Endodermal cell (in vitro differentiated cells): ENCODE measurements at regions not wholly inside any gene's neighbourhood (a gene's known extent, or its start where the extent isn't known, plus 50 kb on each side); places are given as distances from the start of the nearest gene placed in this dataset.

Experiments used
- DNase-seq: peaks from one replicate; pipeline ENCODE4 v3.0.0-alpha.2; 2017
- H3K27ac ChIP-seq: 2 replicates; pipeline ENCODE4 v1.5.1; 2013; ENCODE audit warnings: mild to moderate bottlenecking, low read depth, low read length, moderate library complexity
- H3K27me3 ChIP-seq: 2 replicates; pipeline ENCODE4 v1.6.1; 2013; ENCODE audit warnings: mild to moderate bottlenecking, low read length, moderate library complexity; ENCODE audit not compliant: insufficient read depth, control insufficient read depth, poor library complexity, severe bottlenecking
- H3K36me3 ChIP-seq: 2 replicates; pipeline ENCODE4 v1.7.0; 2013; ENCODE audit warnings: mild to moderate bottlenecking, low read length, moderate library complexity; ENCODE audit not compliant: control insufficient read depth, insufficient read depth
- H3K4me1 ChIP-seq: one replicate; pipeline ENCODE4 v1.7.0; 2013; ENCODE audit warnings: low read length; ENCODE audit not compliant: control insufficient read depth, insufficient read depth
- H3K4me3 ChIP-seq: 2 replicates; pipeline ENCODE4 v1.5.1; 2013; ENCODE audit warnings: mild to moderate bottlenecking, low read length, moderate library complexity
- H3K9ac ChIP-seq: 2 replicates; pipeline ENCODE4 v1.6.1; 2013; ENCODE audit warnings: mild to moderate bottlenecking, low read length, moderate library complexity; ENCODE audit not compliant: poor library complexity, severe bottlenecking; ENCODE audit errors: extremely low read depth
- H3K9me3 ChIP-seq: 2 replicates; pipeline ENCODE4 v1.6.1; 2013; ENCODE audit warnings: mild to moderate bottlenecking, low read length, moderate library complexity; ENCODE audit not compliant: control insufficient read depth
- H3K27ac Mint-ChIP-seq: 2 replicates; pipeline ENCODE4 v1.8.0; 2020; ENCODE audit warnings: mixed read lengths
- H3K27me3 Mint-ChIP-seq: 2 replicates; pipeline ENCODE4 v1.8.0; 2021; ENCODE audit warnings: mild to moderate bottlenecking, mixed read lengths; ENCODE audit not compliant: insufficient read depth
- H3K36me3 Mint-ChIP-seq: 2 replicates; pipeline ENCODE4 v1.8.0; 2020; ENCODE audit warnings: low read depth, mixed read lengths
- H3K4me1 Mint-ChIP-seq: 2 replicates; pipeline ENCODE4 v1.8.0; 2020; ENCODE audit warnings: mixed read lengths
- H3K4me3 Mint-ChIP-seq: 2 replicates; pipeline ENCODE4 v1.8.0; 2020; ENCODE audit warnings: mild to moderate bottlenecking, moderate library complexity, mixed read lengths
- H3K9me3 Mint-ChIP-seq: 2 replicates; pipeline ENCODE4 v1.8.0; 2020; ENCODE audit warnings: mild to moderate bottlenecking, mixed read lengths
- WGBS, 2 experiments: methylation state at CpG; one replicate each; pipeline versions ENCODE4 v1.1.5 to v1.1.7; 2013; ENCODE audit warnings: missing lambda C conversion rate in 2 of 2, mixed read lengths in 1 of 2; ENCODE audit not compliant: insufficient coverage in 1 of 2, insufficient read length in 1 of 2; 5-methylcytosine and 5-hydroxymethylcytosine counted together
- TF ChIP-seq, protein P1 (sequence below): fragments of 200-600 bp; sonication (generic); conservative IDR thresholded peaks from 2 replicates; pipeline ENCODE4 v1.5.0; 2021; ENCODE audit warnings: antibody characterized with exemption, mild to moderate bottlenecking

GRCh38 chr5:117690612-117691011 lies 1116.0 kb upstream of the SEMA6A start:
- Mint-ChIP-seq H3K4me1 (no peaks in the 10 kb centered on the region), H3K27me3 (no peaks in the 10 kb centered on the region), H3K9me3 (no peaks in the 10 kb centered on the region), H3K36me3 (no peaks in the 10 kb centered on the region), H3K27ac (no peak overlapping the region), H3K4me3 (no peak overlapping the region)
- Histone ChIP-seq H3K4me1 (no peaks in the 10 kb centered on the region), H3K4me3 (no peak overlapping the region), H3K36me3 (no peaks in the 10 kb centered on the region), H3K27me3 (no peaks in the 10 kb centered on the region), H3K9ac (no peak overlapping the region), H3K27ac (no peak overlapping the region), H3K9me3 (no peaks in the 10 kb centered on the region)
- TF ChIP-seq, protein P1, sequence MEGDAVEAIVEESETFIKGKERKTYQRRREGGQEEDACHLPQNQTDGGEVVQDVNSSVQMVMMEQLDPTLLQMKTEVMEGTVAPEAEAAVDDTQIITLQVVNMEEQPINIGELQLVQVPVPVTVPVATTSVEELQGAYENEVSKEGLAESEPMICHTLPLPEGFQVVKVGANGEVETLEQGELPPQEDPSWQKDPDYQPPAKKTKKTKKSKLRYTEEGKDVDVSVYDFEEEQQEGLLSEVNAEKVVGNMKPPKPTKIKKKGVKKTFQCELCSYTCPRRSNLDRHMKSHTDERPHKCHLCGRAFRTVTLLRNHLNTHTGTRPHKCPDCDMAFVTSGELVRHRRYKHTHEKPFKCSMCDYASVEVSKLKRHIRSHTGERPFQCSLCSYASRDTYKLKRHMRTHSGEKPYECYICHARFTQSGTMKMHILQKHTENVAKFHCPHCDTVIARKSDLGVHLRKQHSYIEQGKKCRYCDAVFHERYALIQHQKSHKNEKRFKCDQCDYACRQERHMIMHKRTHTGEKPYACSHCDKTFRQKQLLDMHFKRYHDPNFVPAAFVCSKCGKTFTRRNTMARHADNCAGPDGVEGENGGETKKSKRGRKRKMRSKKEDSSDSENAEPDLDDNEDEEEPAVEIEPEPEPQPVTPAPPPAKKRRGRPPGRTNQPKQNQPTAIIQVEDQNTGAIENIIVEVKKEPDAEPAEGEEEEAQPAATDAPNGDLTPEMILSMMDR, result no peak
- WGBS, 2 experiments, result 83% methylated on average over 1 to 4 of the region's 4 CpGs
- no peak for DNase-seq

GRCh38 chr5:117686926-117687325 lies 1112.3 kb upstream of the SEMA6A start:
- 92 to 94% methylated on average over 2 to 3 of the region's 3 CpGs for WGBS, 2 experiments
- H3K36me3 Mint-ChIP-seq, result no peaks in the 10 kb centered on the region
- H3K27ac Mint-ChIP-seq, result no peak overlapping the region
- Histone ChIP-seq H3K4me3 (no peak overlapping the region), H3K9me3 (no peaks in the 10 kb centered on the region), H3K36me3 (no peaks in the 10 kb centered on the region), H3K4me1 (no peaks in the 10 kb centered on the region), H3K9ac (no peak overlapping the region), H3K27me3 (no peaks in the 10 kb centered on the region), H3K27ac (no peak overlapping the region)
- DNase-seq, result no peak
- no peaks in the 10 kb centered on the region for H3K27me3 Mint-ChIP-seq
- H3K4me1 Mint-ChIP-seq, result no peaks in the 10 kb centered on the region
- TF ChIP-seq, protein P1, result no peak
- H3K9me3 Mint-ChIP-seq, result no peaks in the 10 kb centered on the region
- H3K4me3 Mint-ChIP-seq, result no peak overlapping the region

- no peak overlapping the region for H3K4me3 Mint-ChIP-seq
- WGBS, 2 experiments, result 71 to 95% methylated on average over 1 to 2 of the region's 2 CpGs
- Histone ChIP-seq H3K36me3 (no peaks in the 10 kb centered on the region), H3K4me1 (no peaks in the 10 kb centered on the region), H3K27me3 (no peaks in the 10 kb centered on the region), H3K9ac (no peak overlapping the region), H3K4me3 (no peak overlapping the region), H3K9me3 (no peaks in the 10 kb centered on the region), H3K27ac (no peak overlapping the region)
- H3K36me3 Mint-ChIP-seq, result no peaks in the 10 kb centered on the region
- TF ChIP-seq, protein P1, result no peak
- H3K27ac Mint-ChIP-seq, result no peak overlapping the region
- no peaks in the 10 kb centered on the region for H3K27me3 Mint-ChIP-seq
- no peak for DNase-seq
- H3K9me3 Mint-ChIP-seq, result no peaks in the 10 kb centered on the region
- no peaks in the 10 kb centered on the region for H3K4me1 Mint-ChIP-seq
Measured at GRCh38 chr5:117682416-117682815, 1107.8 kb upstream of the SEMA6A start.
